MCF 10A (cell line): ENCODE measurements at regions not wholly inside any gene's neighbourhood (a gene's known extent, or its start where the extent isn't known, plus 50 kb on each side); places are given as distances from the start of the nearest gene placed in this dataset.

Source experiments
- BruUV-seq: library from RNA; stranded (reverse); fragments of 400-500 nt; replicated peaks from 2 replicates; lab custom pipeline; 2021; lab: Mats Ljungman, UMichigan
- CTCF ChIA-PET: fragments of 300-600 bp; sonication (Branson Sonifier 250); formaldehyde crosslinking; extraction: SDS; loops from one replicate; lab custom pipeline; 2021; ENCODE audit warnings: antibody characterized with exemption, inconsistent platforms; lab: Yijun Ruan, JAX
- POLR2A ChIA-PET: fragments of 300-600, 350-650 bp; sonication (Branson Sonifier 250); formaldehyde crosslinking; extraction: SDS; loops from one replicate; lab custom pipeline; 2020; ENCODE audit warnings: antibody characterized with exemption, inconsistent platforms; lab: Yijun Ruan, JAX
- DNase-seq: peaks from one replicate; pipeline ENCODE4 v3.0.0-alpha.2; 2018; ENCODE audit not compliant: unreplicated experiment
- H3K27ac Mint-ChIP-seq: one replicate; pipeline ENCODE4 v1.8.0; 2022; ENCODE audit warnings: mild to moderate bottlenecking, low read depth, mixed read lengths; ENCODE audit not compliant: unreplicated experiment
- H3K27me3 Mint-ChIP-seq: one replicate; pipeline ENCODE4 v1.8.0; 2022; ENCODE audit warnings: mixed read lengths; ENCODE audit not compliant: insufficient read depth, unreplicated experiment
- H3K36me3 Mint-ChIP-seq: one replicate; pipeline ENCODE4 v1.8.0; 2022; ENCODE audit warnings: mild to moderate bottlenecking, moderate library complexity, mixed read lengths; ENCODE audit not compliant: insufficient read depth, unreplicated experiment
- H3K4me1 Mint-ChIP-seq: one replicate; pipeline ENCODE4 v1.8.0; 2022; ENCODE audit warnings: mixed read lengths; ENCODE audit not compliant: insufficient read depth, unreplicated experiment
- H3K4me3 Mint-ChIP-seq: one replicate; pipeline ENCODE4 v1.8.0; 2022; ENCODE audit warnings: mild to moderate bottlenecking, moderate library complexity, mixed read lengths; ENCODE audit not compliant: unreplicated experiment
- H3K9me3 Mint-ChIP-seq: one replicate; pipeline ENCODE4 v1.8.0; 2022; ENCODE audit warnings: mixed read lengths; ENCODE audit not compliant: unreplicated experiment
- intact Hi-C: fragments of 100-400 bp; cut with micrococcal nuclease; formaldehyde crosslinking; loops from 2 replicates; pipeline ENCODE4 v1.14.1; 2022
- TF ChIP-seq, protein P1 (sequence below): fragments of 200-600 bp; IDR thresholded peaks from one replicate; pipeline ENCODE4 v1.8.0; 2022; ENCODE audit warnings: antibody characterized with exemption, mild to moderate bottlenecking; ENCODE audit not compliant: unreplicated experiment

- H3K27ac Mint-ChIP-seq: no peak overlapping the region
- TF ChIP-seq, protein P1, sequence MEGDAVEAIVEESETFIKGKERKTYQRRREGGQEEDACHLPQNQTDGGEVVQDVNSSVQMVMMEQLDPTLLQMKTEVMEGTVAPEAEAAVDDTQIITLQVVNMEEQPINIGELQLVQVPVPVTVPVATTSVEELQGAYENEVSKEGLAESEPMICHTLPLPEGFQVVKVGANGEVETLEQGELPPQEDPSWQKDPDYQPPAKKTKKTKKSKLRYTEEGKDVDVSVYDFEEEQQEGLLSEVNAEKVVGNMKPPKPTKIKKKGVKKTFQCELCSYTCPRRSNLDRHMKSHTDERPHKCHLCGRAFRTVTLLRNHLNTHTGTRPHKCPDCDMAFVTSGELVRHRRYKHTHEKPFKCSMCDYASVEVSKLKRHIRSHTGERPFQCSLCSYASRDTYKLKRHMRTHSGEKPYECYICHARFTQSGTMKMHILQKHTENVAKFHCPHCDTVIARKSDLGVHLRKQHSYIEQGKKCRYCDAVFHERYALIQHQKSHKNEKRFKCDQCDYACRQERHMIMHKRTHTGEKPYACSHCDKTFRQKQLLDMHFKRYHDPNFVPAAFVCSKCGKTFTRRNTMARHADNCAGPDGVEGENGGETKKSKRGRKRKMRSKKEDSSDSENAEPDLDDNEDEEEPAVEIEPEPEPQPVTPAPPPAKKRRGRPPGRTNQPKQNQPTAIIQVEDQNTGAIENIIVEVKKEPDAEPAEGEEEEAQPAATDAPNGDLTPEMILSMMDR: no peak
- no peaks in the 10 kb centered on the region for H3K9me3 Mint-ChIP-seq
- no peaks in the 10 kb centered on the region for H3K36me3 Mint-ChIP-seq
- intact Hi-C loops: no loop called here
- no peaks in the 10 kb centered on the region for H3K4me1 Mint-ChIP-seq
- ChIA-PET POLR2A (interaction anchor here (1.0 kb wide), 1 partner anchor 15 kb away, joined by 3 read pairs; no protein-coding TSS in a partner anchor), CTCF (no interaction called here)
- H3K27me3 Mint-ChIP-seq: no peaks in the 10 kb centered on the region
- H3K4me3 Mint-ChIP-seq: no peak overlapping the region
- no TSS peak for BruUV-seq
- peak; percentile 61 for DNase-seq
Observed at GRCh38 chr4:103451341-103451740, 253.2 kb upstream of the CENPE start.

GRCh38 chr4:103450693-103451092 lies 252.6 kb upstream of the CENPE start:
- intact Hi-C loops: no loop called here
- H3K36me3 Mint-ChIP-seq: no peaks in the 10 kb centered on the region
- no peak for DNase-seq
- H3K9me3 Mint-ChIP-seq: no peaks in the 10 kb centered on the region
- H3K4me1 Mint-ChIP-seq: no peaks in the 10 kb centered on the region
- ChIA-PET CTCF (no interaction called here), POLR2A (no interaction called here)
- TF ChIP-seq, protein P1: no peak
- H3K27ac Mint-ChIP-seq: no peak overlapping the region
- H3K4me3 Mint-ChIP-seq: no peak overlapping the region
- no peaks in the 10 kb centered on the region for H3K27me3 Mint-ChIP-seq
- no TSS peak for BruUV-seq

- no peak overlapping the region for H3K27ac Mint-ChIP-seq
- no peaks in the 10 kb centered on the region for H3K4me1 Mint-ChIP-seq
- no TSS peak for BruUV-seq
- H3K36me3 Mint-ChIP-seq: no peaks in the 10 kb centered on the region
- H3K9me3 Mint-ChIP-seq: no peaks in the 10 kb centered on the region
- CTCF ChIA-PET: no interaction called here
- H3K27me3 Mint-ChIP-seq: no peaks in the 10 kb centered on the region
- POLR2A ChIA-PET: no interaction called here
- TF ChIP-seq, protein P1: no peak
- no peak overlapping the region for H3K4me3 Mint-ChIP-seq
- intact Hi-C loops: no loop called here
- DNase-seq: no peak
Observed at GRCh38 chr4:103449296-103450023, 251.3 kb upstream of the CENPE start.

- POLR2A ChIA-PET: no interaction called here
- no TSS peak for BruUV-seq
- H3K4me3 Mint-ChIP-seq: no peak overlapping the region
Observed at GRCh38 chr4:103445377-103445776, 247.2 kb upstream of the CENPE start.

More at GRCh38 chr4:103445377-103445776, 247.2 kb upstream of the CENPE start:
- TF ChIP-seq, protein P1: no peak
- H3K9me3 Mint-ChIP-seq: no peaks in the 10 kb centered on the region
- CTCF ChIA-PET: interaction anchor here (0.8 kb wide), 1 partner anchor 12 kb away, joined by 4 read pairs; no protein-coding TSS in a partner anchor
- H3K4me1 Mint-ChIP-seq: no peaks in the 10 kb centered on the region
- no peak overlapping the region for H3K27ac Mint-ChIP-seq
- DNase-seq: no peak
- intact Hi-C loops: no loop called here
- no peaks in the 10 kb centered on the region for H3K27me3 Mint-ChIP-seq
- no peaks in the 10 kb centered on the region for H3K36me3 Mint-ChIP-seq
